Mesenchymal stem cell (in vitro differentiated cells and primary cell): ENCODE measurements at regions not wholly inside any gene's neighbourhood (a gene's known extent, or its start where the extent isn't known, plus 50 kb on each side); places are given as distances from the start of the nearest gene placed in this dataset.

ENCODE experiments used
- DNase-seq: peaks from one replicate; pipeline ENCODE4 v3.0.0-alpha.2; 2013
- H2AFZ ChIP-seq: one replicate; pipeline ENCODE4 v1.6.1; 2013; ENCODE audit warnings: low read depth, mild to moderate bottlenecking, control low read depth, inconsistent platforms, low read length, moderate library complexity
- H2AK5ac ChIP-seq: 2 replicates; pipeline ENCODE4 v1.6.1; 2013; ENCODE audit warnings: low read length, moderate library complexity, mild to moderate bottlenecking, inconsistent platforms; ENCODE audit not compliant: severe bottlenecking
- H2BK120ac ChIP-seq: one replicate; pipeline ENCODE4 v1.6.1; 2013; ENCODE audit warnings: low read depth, mild to moderate bottlenecking, inconsistent platforms, low read length, moderate library complexity
- H2BK12ac ChIP-seq, 2 experiments: one replicate each; pipeline ENCODE4 v1.6.1; 2013; ENCODE audit warnings: inconsistent platforms in 2 of 2, low read length in 2 of 2, mild to moderate bottlenecking in 2 of 2, moderate library complexity in 2 of 2, control low read depth in 1 of 2
- H2BK15ac ChIP-seq: one replicate; pipeline ENCODE4 v1.6.1; 2013; ENCODE audit warnings: mild to moderate bottlenecking, low read depth, inconsistent platforms; ENCODE audit not compliant: poor library complexity, severe bottlenecking
- H2BK5ac ChIP-seq: 2 replicates; pipeline ENCODE4 v1.6.1; 2013; ENCODE audit warnings: low read depth, mild to moderate bottlenecking, low read length, control low read depth, inconsistent platforms; ENCODE audit not compliant: poor library complexity, severe bottlenecking
- H3K14ac ChIP-seq, 2 experiments: one replicate each; pipeline ENCODE4 v1.6.1; 2013; ENCODE audit warnings: inconsistent platforms in 2 of 2, low read length in 2 of 2, control low read depth in 1 of 2, mild to moderate bottlenecking in 1 of 2, moderate library complexity in 1 of 2
- H3K18ac ChIP-seq, 2 experiments: one replicate each; pipeline ENCODE4 v1.6.1; 2013; ENCODE audit warnings: inconsistent platforms in 2 of 2, low read length in 2 of 2, control low read depth in 1 of 2, low read depth in 1 of 2, mild to moderate bottlenecking in 1 of 2
- H3K23ac ChIP-seq, 2 experiments: one replicate each; pipeline ENCODE4 v1.6.1; 2013; ENCODE audit warnings: inconsistent platforms in 2 of 2, low read length in 2 of 2, mild to moderate bottlenecking in 2 of 2, moderate library complexity in 2 of 2, control low read depth in 1 of 2
- H3K27ac ChIP-seq: 2 replicates; pipeline ENCODE4 v1.5.1; 2013; ENCODE audit warnings: mild to moderate bottlenecking, moderate library complexity, low read length, control low read depth, inconsistent platforms; ENCODE audit not compliant: poor library complexity, severe bottlenecking
- H3K27me3 ChIP-seq, 2 experiments: 2 replicates each; pipeline versions ENCODE4 v1.6.1 to v1.7.0; 2013; ENCODE audit warnings: low read length in 2 of 2, mild to moderate bottlenecking in 2 of 2, moderate library complexity in 2 of 2, control low read depth in 1 of 2, inconsistent platforms in 1 of 2; ENCODE audit not compliant: control insufficient read depth in 1 of 2, insufficient read depth in 1 of 2
- H3K36me3 ChIP-seq, 2 experiments: 2 replicates each; pipeline versions ENCODE4 v1.6.1 to v1.7.0; 2013; ENCODE audit warnings: low read length in 2 of 2, control low read depth in 1 of 2, inconsistent platforms in 1 of 2, low read depth in 1 of 2, mild to moderate bottlenecking in 1 of 2; ENCODE audit not compliant: insufficient read depth in 2 of 2, control insufficient read depth in 1 of 2
- H3K4ac ChIP-seq, 2 experiments: one replicate each; pipeline ENCODE4 v1.6.1; 2013; ENCODE audit warnings: inconsistent platforms in 2 of 2, low read length in 2 of 2, mild to moderate bottlenecking in 2 of 2, moderate library complexity in 2 of 2, control low read depth in 1 of 2, low read depth in 1 of 2
- H3K4me1 ChIP-seq: 2 replicates; pipeline ENCODE4 v1.6.1; 2013; ENCODE audit warnings: low read depth, low read length, control low read depth; ENCODE audit not compliant: control insufficient read depth, insufficient read depth
- H3K4me2 ChIP-seq: 2 replicates; pipeline ENCODE4 v1.6.1; 2013; ENCODE audit warnings: low read length, mild to moderate bottlenecking, inconsistent platforms; ENCODE audit not compliant: poor library complexity, severe bottlenecking
- H3K4me3 ChIP-seq, 2 experiments: 2 replicates each; pipeline versions ENCODE4 v1.5.1 to v1.7.0; 2013; ENCODE audit warnings: low read length in 2 of 2, mild to moderate bottlenecking in 2 of 2, control low read depth in 1 of 2, low read depth in 1 of 2; ENCODE audit not compliant: insufficient read depth in 1 of 2
- H3K79me1 ChIP-seq: replicated peaks from 2 replicates; pipeline ENCODE4 v1.6.1; 2013; ENCODE audit warnings: mild to moderate bottlenecking, control low read depth, low read length, inconsistent platforms; ENCODE audit not compliant: poor library complexity, severe bottlenecking
- H3K9ac ChIP-seq: 2 replicates; pipeline ENCODE4 v1.7.0; 2013; ENCODE audit warnings: mild to moderate bottlenecking, low read length, moderate library complexity
- H3K9me3 ChIP-seq: 2 replicates; pipeline ENCODE4 v1.7.0; 2013; ENCODE audit warnings: mild to moderate bottlenecking, low read length; ENCODE audit not compliant: control insufficient read depth
- H4K8ac ChIP-seq: one replicate; pipeline ENCODE4 v1.6.1; 2013; ENCODE audit warnings: inconsistent platforms, mild to moderate bottlenecking, low read length, moderate library complexity
- H4K91ac ChIP-seq: one replicate; pipeline ENCODE4 v1.6.1; 2013; ENCODE audit warnings: mild to moderate bottlenecking, low read length, inconsistent platforms
- WGBS: methylation state at CpG from one replicate; pipeline ENCODE4 v1.1.7; 2013; ENCODE audit warnings: mixed read lengths; 5-methylcytosine and 5-hydroxymethylcytosine counted together

GRCh38 chr16:52649870-52650269, 102.9 kb upstream of the TOX3 start:
- Histone ChIP-seq H3K23ac (no peak overlapping the region), H4K8ac (no peak overlapping the region), H3K79me1 (no peaks in the 10 kb centered on the region), H3K4ac (no peak overlapping the region), H3K4me2 (no peak overlapping the region), H3K18ac (no peak overlapping the region), H2BK15ac (no peak overlapping the region), H2BK12ac (no peak overlapping the region), H3K27me3 (peaks cover 0 to 4% of the 10 kb centered on the region in 2 experiments), H2AFZ (no peak overlapping the region), H2AK5ac (no peak overlapping the region), H4K91ac (no peak overlapping the region), H3K4me1 (no peaks in the 10 kb centered on the region), H2BK5ac (no peak overlapping the region), H3K27ac (no peak overlapping the region), H3K14ac (no peak overlapping the region), H3K4me3 (no peak overlapping the region), H2BK120ac (no peak overlapping the region), H3K9ac (no peak overlapping the region), H3K36me3 (no peaks in the 10 kb centered on the region), H3K9me3 (no peaks in the 10 kb centered on the region)
- no peak for DNase-seq
- 88% methylated on average over 1 of the region's 1 CpG for WGBS

DNA sequence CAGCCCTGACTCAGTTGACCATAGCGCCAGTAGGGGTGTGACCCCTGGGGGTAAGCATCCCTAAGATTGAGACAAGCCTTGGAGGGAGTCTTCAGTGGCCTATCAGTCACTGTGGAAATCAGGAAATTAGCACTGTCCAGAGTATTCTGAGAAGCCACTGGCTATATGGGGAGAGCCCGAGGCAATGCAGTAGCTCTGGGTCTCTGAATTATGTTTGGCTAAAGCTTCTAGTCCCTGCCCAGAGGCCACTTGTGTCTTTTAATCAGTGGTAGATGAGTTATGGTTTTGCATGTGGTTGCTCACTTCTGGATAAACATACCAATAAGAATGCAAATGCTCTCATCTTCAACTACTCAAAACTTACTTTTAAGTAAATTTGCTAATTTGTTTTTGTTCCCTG, 100.6 kb upstream of the TOX3 start:
- Histone ChIP-seq H3K36me3 (no peaks in the 10 kb centered on the region), H3K18ac (no peak overlapping the region), H3K9ac (no peak overlapping the region), H3K9me3 (no peaks in the 10 kb centered on the region), H4K91ac (no peak overlapping the region), H3K27me3 (peaks cover 0 to 4% of the 10 kb centered on the region in 2 experiments), H3K79me1 (no peaks in the 10 kb centered on the region), H2BK15ac (no peak overlapping the region), H3K4ac (no peak overlapping the region), H3K23ac (no peak overlapping the region), H3K4me2 (no peak overlapping the region), H2BK120ac (no peak overlapping the region), H3K4me1 (no peaks in the 10 kb centered on the region), H2BK5ac (no peak overlapping the region), H2BK12ac (no peak overlapping the region), H2AK5ac (no peak overlapping the region), H3K14ac (no peak overlapping the region), H4K8ac (no peak overlapping the region), H3K27ac (no peak overlapping the region), H2AFZ (no peak overlapping the region), H3K4me3 (no peak overlapping the region)
- DNase-seq = no peak
- WGBS = 63% methylated on average over 2 of the region's 2 CpGs

- Histone ChIP-seq H2BK15ac (no peak overlapping the region), H3K4me2 (no peak overlapping the region), H3K79me1 (no peaks in the 10 kb centered on the region), H2BK5ac (no peak overlapping the region), H2AFZ (no peak overlapping the region), H3K18ac (no peak overlapping the region), H3K4ac (no peak overlapping the region), H2AK5ac (no peak overlapping the region), H3K9ac (no peak overlapping the region), H2BK12ac (no peak overlapping the region), H3K4me3 (no peak overlapping the region), H3K36me3 (no peaks in the 10 kb centered on the region), H3K14ac (no peak overlapping the region), H3K27ac (no peak overlapping the region), H3K23ac (no peak overlapping the region), H4K8ac (no peak overlapping the region), H2BK120ac (no peak overlapping the region), H3K4me1 (no peaks in the 10 kb centered on the region), H3K27me3 (no peaks in the 10 kb centered on the region), H4K91ac (no peak overlapping the region), H3K9me3 (no peaks in the 10 kb centered on the region)
- 100% methylated on average over 1 of the region's 3 CpGs for WGBS
- no peak for DNase-seq
Measured at GRCh38 chr16:52643006-52643405, 96.1 kb upstream of the TOX3 start.

GRCh38 chr16:52634528-52634927, 87.6 kb upstream of the TOX3 start:
- no peaks in the 10 kb centered on the region for H3K36me3 ChIP-seq
- peaks cover 19% of the 10 kb centered on the region for H3K9me3 ChIP-seq
- H2BK12ac ChIP-seq = no peak overlapping the region
- H3K9ac ChIP-seq = no peak overlapping the region
- no peak overlapping the region for H4K91ac ChIP-seq
- no peak overlapping the region for H3K27ac ChIP-seq
- H3K4me2 ChIP-seq = no peak overlapping the region
- H3K4me1 ChIP-seq = no peaks in the 10 kb centered on the region
- no peaks in the 10 kb centered on the region for H3K27me3 ChIP-seq
- no peak for DNase-seq
- no peak overlapping the region for H2AFZ ChIP-seq
- no peak overlapping the region for H3K18ac ChIP-seq
- H4K8ac ChIP-seq = no peak overlapping the region
- H2BK5ac ChIP-seq = no peak overlapping the region
- H2BK120ac ChIP-seq = no peak overlapping the region
- 86% methylated on average over 5 of the region's 5 CpGs for WGBS
- no peak overlapping the region for H2BK15ac ChIP-seq
- no peak overlapping the region for H3K23ac ChIP-seq
- no peak overlapping the region for H3K4ac ChIP-seq
- H3K14ac ChIP-seq = no peak overlapping the region
- H3K79me1 ChIP-seq = no peaks in the 10 kb centered on the region
- H3K4me3 ChIP-seq = no peak overlapping the region
- H2AK5ac ChIP-seq = no peak overlapping the region
